CD4-positive, alpha-beta T cell treated with Interleukin-1 beta for 1 hour (primary cell): ENCODE measurements at regions not wholly inside any gene's neighbourhood (a gene's known extent, or its start where the extent isn't known, plus 50 kb on each side); places are given as distances from the start of the nearest gene placed in this dataset.
A peak's percentile ranks its signal among the peaks of the same experiment; 100 is the strongest.

Experiments
- DNase-seq, 2 donors: peaks; one replicate each; pipeline ENCODE4 v3.0.0-alpha.2; 2020 to 2022

GRCh38 chr3:18295171-18295920 lies 129.8 kb downstream of the SATB1 start:
- peak in 1 of 2 donors; percentile 17 for DNase-seq

GRCh38 chr3:18290157-18290556 lies 135.0 kb downstream of the SATB1 start:
- no peak for DNase-seq

- no peak for DNase-seq
Observed at GRCh38 chr3:18288243-18288642, 136.9 kb downstream of the SATB1 start.

GRCh38 chr3:18284716-18285115 lies 140.4 kb downstream of the SATB1 start:
- no peak for DNase-seq

- DNase-seq, result no peak
Observed at GRCh38 chr3:18283680-18284079, 141.5 kb downstream of the SATB1 start.

- no peak for DNase-seq
Observed at GRCh38 chr3:18282507-18282906, 142.6 kb downstream of the SATB1 start.

GRCh38 chr3:18279226-18279737 lies 145.9 kb downstream of the SATB1 start:
- DNase-seq, result no peak

- no peak for DNase-seq
Observed at GRCh38 chr3:18264853-18265252, 160.3 kb downstream of the SATB1 start.

GRCh38 chr3:18264361-18264760 lies 160.8 kb downstream of the SATB1 start:
- DNase-seq, result no peak

GRCh38 chr3:18258492-18258891 lies 166.6 kb downstream of the SATB1 start:
- DNase-seq, result no peak

- DNase-seq, result no peak
Observed at GRCh38 chr3:18252578-18252977, 172.6 kb downstream of the SATB1 start.

- DNase-seq, result no peak
Observed at GRCh38 chr3:18250991-18251390, 174.1 kb downstream of the SATB1 start.

- no peak for DNase-seq
Observed at GRCh38 chr3:18249126-18249525, 176.0 kb downstream of the SATB1 start.

GRCh38 chr3:18247776-18248310 lies 177.3 kb downstream of the SATB1 start:
- no peak for DNase-seq

- no peak for DNase-seq
Observed at GRCh38 chr3:18247139-18247695, 177.9 kb downstream of the SATB1 start.

- DNase-seq, result no peak
Observed at GRCh38 chr3:18246336-18247060, 178.6 kb downstream of the SATB1 start.

- DNase-seq, result no peak
Observed at GRCh38 chr3:18245721-18246120, 179.4 kb downstream of the SATB1 start.

GRCh38 chr3:18241837-18242236 lies 183.3 kb downstream of the SATB1 start:
- DNase-seq, result no peak

- DNase-seq, result no peak
Observed at GRCh38 chr3:18239674-18240073, 185.5 kb downstream of the SATB1 start.

- no peak for DNase-seq
Observed at GRCh38 chr3:18238746-18239331, 186.3 kb downstream of the SATB1 start.

GRCh38 chr3:18238332-18238731 lies 186.8 kb downstream of the SATB1 start:
- DNase-seq, result no peak

- DNase-seq, result no peak
Observed at GRCh38 chr3:18237251-18238005, 187.7 kb downstream of the SATB1 start.
